ENCODE measurements at regions not wholly inside any gene's neighbourhood (a gene's known extent, or its start where the extent isn't known, plus 50 kb on each side); places are given as distances from the start of the nearest gene placed in this dataset.

DNA sequence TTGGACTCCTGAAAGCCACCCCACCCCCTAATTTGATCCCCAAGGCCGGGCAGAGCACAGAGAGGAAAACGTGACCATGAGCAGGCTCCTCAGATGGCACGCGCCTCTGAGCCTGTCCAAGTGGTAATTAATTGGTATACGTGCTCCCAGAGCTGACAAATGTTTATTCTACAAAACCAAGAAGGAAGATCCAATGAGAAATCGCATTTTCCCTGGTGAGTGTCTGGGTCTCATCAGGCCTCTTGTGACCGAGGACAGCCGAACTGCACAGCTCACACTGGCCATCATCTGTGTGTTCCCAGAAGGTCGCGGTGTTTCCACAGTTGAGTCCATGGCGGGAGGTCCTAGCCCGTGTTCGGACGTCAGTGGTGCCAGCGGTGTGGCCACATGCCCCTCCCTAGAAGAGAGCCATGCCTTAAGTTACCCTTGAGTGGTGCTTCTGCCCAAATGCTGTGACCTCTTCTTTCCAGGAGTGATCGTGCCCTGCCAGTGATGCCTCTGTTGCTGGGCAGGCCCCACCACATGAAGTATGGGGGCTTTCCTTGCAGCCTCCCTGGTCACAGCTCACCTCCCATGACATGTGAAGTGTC lies 317.5 kb upstream of the RTL1 start:
- Histone ChIP-seq H3K27ac (no peak overlapping the region), H3K36me3 (ENCODE audit: low read depth) (no peaks in the 10 kb centered on the region), H3K27me3 (replicated peaks; ENCODE audit: insufficient read depth) (peaks cover 12% of the 10 kb centered on the region), H3K4me1 (ENCODE audit: insufficient read depth) (no peaks in the 10 kb centered on the region), H3F3A (ENCODE audit: insufficient read depth) (no peaks in the 10 kb centered on the region), H4K20me1 (ENCODE audit: insufficient read depth) (no peaks in the 10 kb centered on the region), H3K4me3 (no peak overlapping the region), H3K79me2 (ENCODE audit: insufficient read depth) (no peaks in the 10 kb centered on the region), H3K4me2 (ENCODE audit: unreplicated experiment) (no peak overlapping the region), H3K9me3 (ENCODE audit: low read depth) (no peaks in the 10 kb centered on the region), H2AFZ (no peak overlapping the region), H3K9me2 (ENCODE audit: insufficient read depth) (no peaks in the 10 kb centered on the region), H3K9ac (no peak overlapping the region)
- no peak for TF ChIP-seq EZH2 (IDR thresholded peaks at IDR 0.05; ENCODE audit: insufficient read depth, poor library complexity, severe bottlenecking)
- TF ChIP-seq EZH2phosphoT487 (IDR thresholded peaks at IDR 0.05; ENCODE audit: insufficient read depth, low read depth): no peak
- in situ Hi-C loops (cut with MboI): no loop called here
- DNase-seq: no peak
- 58% methylated on average over 16 of the region's 16 CpGs for WGBS, 2 experiments (ENCODE audit: low coverage in 1 of 2, low lambda C conversion rate in 2 of 2, missing lambda C conversion rate in 2 of 2)

GRCh38 chr14:101221549-101222160 lies 318.1 kb upstream of the RTL1 start:
- Histone ChIP-seq H3K79me2 (ENCODE audit: insufficient read depth) (no peaks in the 10 kb centered on the region), H3K4me1 (ENCODE audit: insufficient read depth) (no peaks in the 10 kb centered on the region), H3K36me3 (ENCODE audit: low read depth) (no peaks in the 10 kb centered on the region), H3K9ac (no peak overlapping the region), H3K9me2 (ENCODE audit: insufficient read depth) (no peaks in the 10 kb centered on the region), H3F3A (ENCODE audit: insufficient read depth) (no peaks in the 10 kb centered on the region), H4K20me1 (ENCODE audit: insufficient read depth) (no peaks in the 10 kb centered on the region), H3K4me2 (ENCODE audit: unreplicated experiment) (no peak overlapping the region), H3K27ac (no peak overlapping the region), H2AFZ (no peak overlapping the region), H3K4me3 (no peak overlapping the region), H3K9me3 (ENCODE audit: low read depth) (no peaks in the 10 kb centered on the region), H3K27me3 (replicated peaks; ENCODE audit: insufficient read depth) (peaks cover 12% of the 10 kb centered on the region)
- no peak for DNase-seq
- in situ Hi-C loops (cut with MboI): no loop called here
- WGBS, 2 experiments (ENCODE audit: low coverage in 1 of 2, low lambda C conversion rate in 2 of 2, missing lambda C conversion rate in 2 of 2): 54 to 63% methylated on average over 10 of the region's 10 CpGs
- TF ChIP-seq EZH2 (IDR thresholded peaks at IDR 0.05; ENCODE audit: insufficient read depth, poor library complexity, severe bottlenecking): no peak
- TF ChIP-seq EZH2phosphoT487 (IDR thresholded peaks at IDR 0.05; ENCODE audit: insufficient read depth, low read depth): no peak

GRCh38 chr14:101222362-101223070 lies 319.0 kb upstream of the RTL1 start:
- no peaks in the 10 kb centered on the region for H3K36me3 ChIP-seq (ENCODE audit: low read depth)
- H3K4me2 ChIP-seq (ENCODE audit: unreplicated experiment): no peak overlapping the region
- DNase-seq: no peak
- peaks cover 12% of the 10 kb centered on the region for H3K27me3 ChIP-seq (replicated peaks; ENCODE audit: insufficient read depth)
- no peak overlapping the region for H3K27ac ChIP-seq
- no peaks in the 10 kb centered on the region for H3K79me2 ChIP-seq (ENCODE audit: insufficient read depth)
- no peaks in the 10 kb centered on the region for H3F3A ChIP-seq (ENCODE audit: insufficient read depth)
- no peaks in the 10 kb centered on the region for H3K9me2 ChIP-seq (ENCODE audit: insufficient read depth)
- no peak overlapping the region for H3K4me3 ChIP-seq
- WGBS, 2 experiments (ENCODE audit: low coverage in 1 of 2, low lambda C conversion rate in 2 of 2, missing lambda C conversion rate in 2 of 2): 63% methylated on average over 11 of the region's 11 CpGs
- H3K9me3 ChIP-seq (ENCODE audit: low read depth): no peaks in the 10 kb centered on the region
- no peaks in the 10 kb centered on the region for H4K20me1 ChIP-seq (ENCODE audit: insufficient read depth)
- no peak overlapping the region for H3K9ac ChIP-seq
- H3K4me1 ChIP-seq (ENCODE audit: insufficient read depth): no peaks in the 10 kb centered on the region
- H2AFZ ChIP-seq: no peak overlapping the region
- in situ Hi-C loops (cut with MboI): no loop called here
- TF ChIP-seq EZH2phosphoT487 (IDR thresholded peaks at IDR 0.05; ENCODE audit: insufficient read depth, low read depth): no peak
- no peak for TF ChIP-seq EZH2 (IDR thresholded peaks at IDR 0.05; ENCODE audit: insufficient read depth, poor library complexity, severe bottlenecking)

DNA sequence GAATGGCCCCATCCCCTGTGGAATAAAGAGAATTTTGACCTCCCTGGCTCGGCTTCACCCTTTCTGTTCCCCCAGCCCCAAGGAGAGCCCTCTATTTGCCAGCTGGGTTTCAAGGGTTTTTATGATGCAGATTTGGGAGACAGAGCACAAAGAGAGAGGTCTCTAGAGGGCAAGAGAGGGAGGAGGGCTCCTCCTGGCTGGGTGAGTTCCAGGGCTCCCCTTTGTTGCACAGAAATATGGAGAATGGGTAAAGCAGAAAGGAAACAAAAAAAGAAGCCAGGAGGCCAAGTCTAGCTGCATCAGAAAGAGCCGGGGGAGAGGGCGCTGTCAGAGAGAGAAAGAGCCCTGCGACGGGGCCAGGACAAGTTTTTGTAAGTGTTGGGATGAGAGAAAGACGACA lies 319.6 kb upstream of the RTL1 start:
- no peaks in the 10 kb centered on the region for H3K9me3 ChIP-seq (ENCODE audit: low read depth)
- H4K20me1 ChIP-seq (ENCODE audit: insufficient read depth): no peaks in the 10 kb centered on the region
- no peak for DNase-seq
- H3K4me1 ChIP-seq (ENCODE audit: insufficient read depth): no peaks in the 10 kb centered on the region
- no peak overlapping the region for H3K27ac ChIP-seq
- H2AFZ ChIP-seq: no peak overlapping the region
- H3K79me2 ChIP-seq (ENCODE audit: insufficient read depth): no peaks in the 10 kb centered on the region
- no peaks in the 10 kb centered on the region for H3K9me2 ChIP-seq (ENCODE audit: insufficient read depth)
- H3K27me3 ChIP-seq (replicated peaks; ENCODE audit: insufficient read depth): peaks cover 12% of the 10 kb centered on the region
- H3K4me2 ChIP-seq (ENCODE audit: unreplicated experiment): no peak overlapping the region
- WGBS, 2 experiments (ENCODE audit: low coverage in 1 of 2, low lambda C conversion rate in 2 of 2, missing lambda C conversion rate in 2 of 2): 45 to 63% methylated on average over 6 of the region's 6 CpGs
- H3K36me3 ChIP-seq (ENCODE audit: low read depth): no peaks in the 10 kb centered on the region
- no peak overlapping the region for H3K9ac ChIP-seq
- no peaks in the 10 kb centered on the region for H3F3A ChIP-seq (ENCODE audit: insufficient read depth)
- in situ Hi-C loops (cut with MboI): no loop called here
- TF ChIP-seq EZH2 (IDR thresholded peaks at IDR 0.05; ENCODE audit: insufficient read depth, poor library complexity, severe bottlenecking) (no peak), EZH2phosphoT487 (IDR thresholded peaks at IDR 0.05; ENCODE audit: insufficient read depth, low read depth) (no peak)
- H3K4me3 ChIP-seq: no peak overlapping the region
